ENCODE measurements at regions not wholly inside any gene's neighbourhood (a gene's known extent, or its start where the extent isn't known, plus 50 kb on each side); places are given as distances from the start of the nearest gene placed in this dataset.

GRCh38 chr4:14918336-14918735 lies 83.9 kb upstream of the CPEB2 start:
- TF ChIP-seq POLR2AphosphoS5 (IDR thresholded peaks at IDR 0.05; ENCODE audit: low read depth, low read length) (no peak), EP300 (IDR thresholded peaks at IDR 0.05; ENCODE audit: borderline replicate concordance in 1 of 2, low read depth in 2 of 2, low read length in 2 of 2) (no peak), CREB1 (IDR thresholded peaks at IDR 0.05) (no peak), RAD21 (IDR thresholded peaks at IDR 0.05 in 1 of 2, conservative IDR thresholded peaks at IDR 0.05 in 1 of 2; ENCODE audit: low read depth in 2 of 2, low read length in 2 of 2) (no peak), EZH2 (IDR thresholded peaks at IDR 0.05; ENCODE audit: low read depth, low read length, severe bottlenecking) (no peak), MAX (IDR thresholded peaks at IDR 0.05) (no peak), CTCF (IDR thresholded peaks at IDR 0.05; ENCODE audit: control extremely low read depth in 1 of 3, insufficient read depth in 1 of 3, low read depth in 1 of 3, low read length in 3 of 3) (no peak), CHD2 (IDR thresholded peaks at IDR 0.05; ENCODE audit: low read length) (no peak), FOSL1 (IDR thresholded peaks at IDR 0.05; ENCODE audit: insufficient read depth, low read depth, low read length) (no peak), GTF2F1 (IDR thresholded peaks at IDR 0.05; ENCODE audit: borderline replicate concordance, low read depth, low read length) (no peak), POLR2A (IDR thresholded peaks at IDR 0.05; ENCODE audit: control extremely low read depth in 1 of 2, low read depth in 2 of 2, low read length in 2 of 2) (no peak), SRF (IDR thresholded peaks at IDR 0.05; ENCODE audit: low read depth, low read length) (no peak), SIN3A (conservative IDR thresholded peaks at IDR 0.05 in 1 of 2, IDR thresholded peaks at IDR 0.05 in 1 of 2; ENCODE audit: low read depth in 1 of 2, low read length in 2 of 2) (no peak)

Measured in H1 (cell line).